Adrenal gland (tissue), 5 donors: ENCODE measurements at regions not wholly inside any gene's neighbourhood (a gene's known extent, or its start where the extent isn't known, plus 50 kb on each side); places are given as distances from the start of the nearest gene placed in this dataset.

Source experiments
- CTCF ChIP-seq, 6 experiments: fragments of 450-650 bp in 4 of 6; fragments of 200-600 bp in 2 of 6; sonication (generic) in 1 of 6; IDR thresholded peaks; 1 replicate in 5 of 6; 2 replicates in 1 of 6; pipeline versions ENCODE4 v1.5.1 to v1.8.0; 2016 to 2021; ENCODE audit warnings: antibody characterized with exemption in 6 of 6, mild to moderate bottlenecking in 2 of 6, moderate library complexity in 1 of 6
- POLR2A ChIP-seq, 2 donors: fragments of 450-650 bp; IDR thresholded peaks; one replicate each; pipeline ENCODE4 v1.6.1; 2017; ENCODE audit warnings: antibody characterized with exemption in 2 of 2, mild to moderate bottlenecking in 2 of 2, moderate library complexity in 1 of 2
- donor health status: DM: no; HTN: no; CAD: no.

GRCh38 chr3:36297195-36297594, 83.1 kb upstream of the STAC start:
- TF ChIP-seq CTCF (IDR thresholded peaks at IDR 0.05), result no peak
- no peak for TF ChIP-seq POLR2A (IDR thresholded peaks at IDR 0.05)
